Peyer's patch (tissue), 4 donors: ENCODE measurements at regions not wholly inside any gene's neighbourhood (a gene's known extent, or its start where the extent isn't known, plus 50 kb on each side); places are given as distances from the start of the nearest gene placed in this dataset.

Source experiments
- CTCF ChIP-seq, 6 experiments: fragments of 450-650 bp in 4 of 6; fragments of 200-600 bp in 2 of 6; sonication (generic) in 1 of 6; IDR thresholded peaks; one replicate each; pipeline ENCODE4 v1.5.1; 2017 to 2019; ENCODE audit warnings: antibody characterized with exemption in 6 of 6, mild to moderate bottlenecking in 3 of 6, moderate library complexity in 1 of 6
- POLR2A ChIP-seq, 2 donors: fragments of 450-650 bp; IDR thresholded peaks; one replicate each; pipeline ENCODE4 v1.5.1; 2017; ENCODE audit warnings: antibody characterized with exemption in 2 of 2, mild to moderate bottlenecking in 2 of 2, moderate library complexity in 2 of 2

GRCh38 chr3:161818106-161818505 lies 321.5 kb downstream of the OTOL1 start:
- TF ChIP-seq CTCF (IDR thresholded peaks at IDR 0.05) (no peak), POLR2A (IDR thresholded peaks at IDR 0.05) (no peak)
